ENCODE measurements at regions not wholly inside any gene's neighbourhood (a gene's known extent, or its start where the extent isn't known, plus 50 kb on each side); places are given as distances from the start of the nearest gene placed in this dataset.

DNA sequence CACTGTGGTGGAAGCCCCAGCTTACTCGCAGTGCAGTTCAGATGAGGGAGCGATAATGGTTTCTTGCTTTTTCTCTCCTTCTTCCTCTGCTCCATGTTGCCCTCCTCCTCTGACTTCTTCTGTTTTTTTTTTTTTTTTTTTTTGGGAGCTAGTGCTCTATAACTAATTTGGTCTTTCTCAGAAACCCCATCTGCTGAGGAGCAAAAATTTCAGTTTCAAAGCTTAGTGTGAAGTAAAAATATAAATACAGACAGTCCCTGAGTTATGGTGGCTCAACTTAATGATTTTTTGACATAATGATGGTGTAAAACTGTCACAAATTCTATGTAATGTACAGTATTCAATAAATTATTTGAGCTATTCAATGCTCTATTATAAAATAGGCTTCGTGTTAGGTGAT lies 120.7 kb downstream of the TBX19 start:
- Histone ChIP-seq H3K4me1 (ENCODE audit: low read length) (0 out of 2 replicates have a peak, but pooled peaks cover 2% of the 10 kb centered on the region), H3K36me3 (replicated peaks; ENCODE audit: low read depth, low read length) (no peaks in the 10 kb centered on the region), H4K20me1 (ENCODE audit: insufficient read depth, low read length) (no peaks in the 10 kb centered on the region), H3K27ac (ENCODE audit: low read length) (no peak overlapping the region), H3K4me3 (ENCODE audit: low read length) (no peak overlapping the region), H2AFZ (ENCODE audit: low read depth, low read length) (no peak overlapping the region), H3K27me3 (ENCODE audit: low read depth, low read length) (peaks cover 18% of the 10 kb centered on the region; the same call in 1 of the 2 replicates), H3K9ac (ENCODE audit: low read length) (no peak overlapping the region), H3K9me3 (ENCODE audit: insufficient read depth, low read length) (peaks cover 2% of the 10 kb centered on the region; the same call in 1 of the 2 replicates), H3K4me2 (ENCODE audit: low read length) (no peak overlapping the region), H3K79me2 (ENCODE audit: low read length) (no peaks in the 10 kb centered on the region)
- TF ChIP-seq EZH2phosphoT487 (IDR thresholded peaks at IDR 0.05; ENCODE audit: low read depth): no peak
- TF ChIP-seq, protein P1, sequence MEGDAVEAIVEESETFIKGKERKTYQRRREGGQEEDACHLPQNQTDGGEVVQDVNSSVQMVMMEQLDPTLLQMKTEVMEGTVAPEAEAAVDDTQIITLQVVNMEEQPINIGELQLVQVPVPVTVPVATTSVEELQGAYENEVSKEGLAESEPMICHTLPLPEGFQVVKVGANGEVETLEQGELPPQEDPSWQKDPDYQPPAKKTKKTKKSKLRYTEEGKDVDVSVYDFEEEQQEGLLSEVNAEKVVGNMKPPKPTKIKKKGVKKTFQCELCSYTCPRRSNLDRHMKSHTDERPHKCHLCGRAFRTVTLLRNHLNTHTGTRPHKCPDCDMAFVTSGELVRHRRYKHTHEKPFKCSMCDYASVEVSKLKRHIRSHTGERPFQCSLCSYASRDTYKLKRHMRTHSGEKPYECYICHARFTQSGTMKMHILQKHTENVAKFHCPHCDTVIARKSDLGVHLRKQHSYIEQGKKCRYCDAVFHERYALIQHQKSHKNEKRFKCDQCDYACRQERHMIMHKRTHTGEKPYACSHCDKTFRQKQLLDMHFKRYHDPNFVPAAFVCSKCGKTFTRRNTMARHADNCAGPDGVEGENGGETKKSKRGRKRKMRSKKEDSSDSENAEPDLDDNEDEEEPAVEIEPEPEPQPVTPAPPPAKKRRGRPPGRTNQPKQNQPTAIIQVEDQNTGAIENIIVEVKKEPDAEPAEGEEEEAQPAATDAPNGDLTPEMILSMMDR (IDR thresholded peaks at IDR 0.05; ENCODE audit: low read depth, low read length): no peak

GRCh38 chr1:168400139-168400538 lies 119.5 kb downstream of the TBX19 start:
- H3K9me3 ChIP-seq (ENCODE audit: insufficient read depth, low read length): no peaks in the 10 kb centered on the region
- H3K9ac ChIP-seq (ENCODE audit: low read length): no peak overlapping the region
- H2AFZ ChIP-seq (ENCODE audit: low read depth, low read length): no peak overlapping the region
- no peaks in the 10 kb centered on the region for H3K36me3 ChIP-seq (replicated peaks; ENCODE audit: low read depth, low read length)
- no peaks in the 10 kb centered on the region for H3K79me2 ChIP-seq (ENCODE audit: low read length)
- no peak overlapping the region for H3K27ac ChIP-seq (ENCODE audit: low read length)
- no peaks in the 10 kb centered on the region for H4K20me1 ChIP-seq (ENCODE audit: insufficient read depth, low read length)
- H3K27me3 ChIP-seq (ENCODE audit: low read depth, low read length): peaks cover 18% of the 10 kb centered on the region; the same call in 1 of the 2 replicates
- H3K4me3 ChIP-seq (ENCODE audit: low read length): no peak overlapping the region
- H3K4me2 ChIP-seq (ENCODE audit: low read length): no peak overlapping the region
- H3K4me1 ChIP-seq (ENCODE audit: low read length): 0 out of 2 replicates have a peak, but pooled peaks cover 2% of the 10 kb centered on the region
- TF ChIP-seq EZH2phosphoT487 (IDR thresholded peaks at IDR 0.05; ENCODE audit: low read depth): no peak
- TF ChIP-seq, protein P1 (IDR thresholded peaks at IDR 0.05; ENCODE audit: low read depth, low read length): no peak

DNA sequence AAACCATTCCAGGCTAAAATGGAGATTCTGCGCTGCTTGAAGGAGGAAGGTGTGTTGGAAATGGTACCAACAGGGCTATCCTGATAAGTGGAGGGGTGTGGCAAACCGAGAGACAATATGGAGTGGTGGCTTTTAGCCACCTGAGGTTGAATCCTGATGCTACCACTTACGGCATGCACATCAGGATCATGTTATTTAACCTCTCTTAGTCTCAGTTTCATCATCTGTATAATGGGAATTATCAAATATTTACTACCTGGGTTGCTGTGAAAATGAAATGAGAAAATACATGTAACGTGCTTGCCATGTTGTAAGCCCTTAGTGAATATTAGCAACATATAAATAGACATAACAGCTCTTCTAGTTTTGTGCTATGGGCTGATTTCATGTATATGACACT lies 117.1 kb downstream of the TBX19 start:
- H3K27me3 ChIP-seq (ENCODE audit: low read depth, low read length): peaks cover 23% of the 10 kb centered on the region; the same call in 1 of the 2 replicates
- H2AFZ ChIP-seq (ENCODE audit: low read depth, low read length): no peak overlapping the region
- H3K27ac ChIP-seq (ENCODE audit: low read length): no peak overlapping the region
- H3K9ac ChIP-seq (ENCODE audit: low read length): no peak overlapping the region
- H3K36me3 ChIP-seq (replicated peaks; ENCODE audit: low read depth, low read length): no peaks in the 10 kb centered on the region
- no peaks in the 10 kb centered on the region for H3K9me3 ChIP-seq (ENCODE audit: insufficient read depth, low read length)
- 0 out of 2 replicates have a peak, but pooled peaks cover 2% of the 10 kb centered on the region for H3K4me1 ChIP-seq (ENCODE audit: low read length)
- no peak overlapping the region for H3K4me3 ChIP-seq (ENCODE audit: low read length)
- H3K79me2 ChIP-seq (ENCODE audit: low read length): no peaks in the 10 kb centered on the region
- no peaks in the 10 kb centered on the region for H4K20me1 ChIP-seq (ENCODE audit: insufficient read depth, low read length)
- TF ChIP-seq, protein P1 (IDR thresholded peaks at IDR 0.05; ENCODE audit: low read depth, low read length): no peak
- no peak for TF ChIP-seq EZH2phosphoT487 (IDR thresholded peaks at IDR 0.05; ENCODE audit: low read depth)
- no peak overlapping the region for H3K4me2 ChIP-seq (ENCODE audit: low read length)

DNA sequence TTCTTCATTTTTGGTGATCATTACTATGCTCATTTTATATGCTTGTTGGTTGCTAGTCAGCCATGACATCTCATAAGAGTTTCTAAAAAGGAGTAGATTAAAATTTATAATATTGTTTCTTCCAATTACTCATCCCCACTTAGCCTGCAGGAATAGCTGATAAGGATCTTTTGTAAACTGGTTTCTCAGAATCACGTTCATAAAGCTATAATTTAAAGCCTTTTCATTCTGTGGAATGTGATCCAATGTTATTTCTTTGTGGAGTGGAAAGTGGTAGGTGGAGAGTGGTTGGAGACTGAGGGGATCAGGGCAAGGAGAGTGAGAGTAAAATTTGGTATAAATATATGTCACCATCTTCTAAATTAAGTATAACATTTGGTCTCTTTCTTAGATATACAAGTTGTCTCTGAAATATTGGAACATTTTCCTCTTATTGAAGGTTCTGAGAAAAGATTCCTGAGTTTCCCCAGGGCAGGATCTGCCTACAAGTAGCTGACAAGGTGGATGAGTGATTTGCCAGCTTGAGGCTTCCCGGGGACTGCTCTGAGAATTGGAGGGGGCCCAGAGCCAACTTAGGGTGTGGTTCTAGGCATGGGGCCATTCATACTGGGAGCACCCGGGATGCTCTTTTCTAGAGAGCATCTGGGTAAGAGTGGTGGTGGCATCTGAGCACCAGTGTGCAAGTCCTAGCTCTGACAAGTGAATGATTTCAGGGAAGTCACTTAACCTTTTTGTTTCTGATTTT lies 116.4 kb downstream of the TBX19 start:
- H3K79me2 ChIP-seq (ENCODE audit: low read length): no peaks in the 10 kb centered on the region
- H2AFZ ChIP-seq (ENCODE audit: low read depth, low read length): no peak overlapping the region
- H3K4me1 ChIP-seq (ENCODE audit: low read length): 0 out of 2 replicates have a peak, but pooled peaks cover 2% of the 10 kb centered on the region
- H3K4me3 ChIP-seq (ENCODE audit: low read length): no peak overlapping the region
- TF ChIP-seq, protein P1 (IDR thresholded peaks at IDR 0.05; ENCODE audit: low read depth, low read length): no peak
- no peak for TF ChIP-seq EZH2phosphoT487 (IDR thresholded peaks at IDR 0.05; ENCODE audit: low read depth)
- H3K27ac ChIP-seq (ENCODE audit: low read length): no peak overlapping the region
- no peaks in the 10 kb centered on the region for H4K20me1 ChIP-seq (ENCODE audit: insufficient read depth, low read length)
- no peaks in the 10 kb centered on the region for H3K9me3 ChIP-seq (ENCODE audit: insufficient read depth, low read length)
- peaks cover 27% of the 10 kb centered on the region; the same call in 1 of the 2 replicates for H3K27me3 ChIP-seq (ENCODE audit: low read depth, low read length)
- H3K36me3 ChIP-seq (replicated peaks; ENCODE audit: low read depth, low read length): no peaks in the 10 kb centered on the region
- no peak overlapping the region for H3K4me2 ChIP-seq (ENCODE audit: low read length)
- H3K9ac ChIP-seq (ENCODE audit: low read length): no peak overlapping the region
